NCI-H1105 (cell line): ENCODE measurements at regions not wholly inside any gene's neighbourhood (a gene's known extent, or its start where the extent isn't known, plus 50 kb on each side); places are given as distances from the start of the nearest gene placed in this dataset.

ENCODE experiments used
- DNase-seq: peaks from one replicate; lab custom pipeline; 2025; lab: John Stamatoyannopoulos, UW

- no peak for DNase-seq
Observed at GRCh38 chr4:136301749-136302495, 1230.4 kb downstream of the PCDH18 start.

- DNase-seq: no peak
Observed at GRCh38 chr4:136283977-136284376, 1248.3 kb downstream of the PCDH18 start.

GRCh38 chr4:136281889-136282288 is 1250.4 kb downstream of the PCDH18 start:
- DNase-seq: no peak

- no peak for DNase-seq
Observed at GRCh38 chr4:136281307-136281706, 1251.0 kb downstream of the PCDH18 start.

GRCh38 chr4:136277741-136278140 is 1254.6 kb downstream of the PCDH18 start:
- no peak for DNase-seq

- DNase-seq: peak; percentile 12
Observed at GRCh38 chr4:136246876-136247275, 1285.4 kb downstream of the PCDH18 start.

GRCh38 chr4:136241221-136241986 is 1290.9 kb downstream of the PCDH18 start:
- no peak for DNase-seq

GRCh38 chr4:136227315-136227714 is 1305.0 kb downstream of the PCDH18 start:
- DNase-seq: no peak

GRCh38 chr4:136219592-136220125 is 1312.6 kb downstream of the PCDH18 start:
- no peak for DNase-seq

- DNase-seq: no peak
Observed at GRCh38 chr4:136203199-136203598, 1329.1 kb downstream of the PCDH18 start.

- no peak for DNase-seq
Observed at GRCh38 chr4:136198358-136198757, 1333.9 kb downstream of the PCDH18 start.

- no peak for DNase-seq
Observed at GRCh38 chr4:136194962-136195361, 1337.3 kb downstream of the PCDH18 start.

GRCh38 chr4:136186650-136187049 is 1345.6 kb downstream of the PCDH18 start:
- no peak for DNase-seq

GRCh38 chr4:136183513-136183912 is 1348.8 kb downstream of the PCDH18 start:
- DNase-seq: no peak

GRCh38 chr4:136156947-136157346 is 1375.3 kb downstream of the PCDH18 start:
- DNase-seq: no peak

GRCh38 chr4:136150046-136150445 is 1382.2 kb downstream of the PCDH18 start:
- DNase-seq: no peak

- DNase-seq: no peak
Observed at GRCh38 chr4:136136601-136137000, 1395.7 kb downstream of the PCDH18 start.

- no peak for DNase-seq
Observed at GRCh38 chr4:136124251-136124745, 1408.0 kb downstream of the PCDH18 start.

- DNase-seq: no peak
Observed at GRCh38 chr4:136121426-136121825, 1410.9 kb downstream of the PCDH18 start.

- no peak for DNase-seq
Observed at GRCh38 chr4:136113921-136114320, 1418.4 kb downstream of the PCDH18 start.

- no peak for DNase-seq
Observed at GRCh38 chr4:136112116-136112515, 1420.2 kb downstream of the PCDH18 start.

GRCh38 chr4:136106753-136107152 is 1425.5 kb downstream of the PCDH18 start:
- DNase-seq: no peak

- DNase-seq: no peak
Observed at GRCh38 chr4:136103616-136104015, 1428.7 kb downstream of the PCDH18 start.
